ENCODE measurements at regions not wholly inside any gene's neighbourhood (a gene's known extent, or its start where the extent isn't known, plus 50 kb on each side); places are given as distances from the start of the nearest gene placed in this dataset.

DNA sequence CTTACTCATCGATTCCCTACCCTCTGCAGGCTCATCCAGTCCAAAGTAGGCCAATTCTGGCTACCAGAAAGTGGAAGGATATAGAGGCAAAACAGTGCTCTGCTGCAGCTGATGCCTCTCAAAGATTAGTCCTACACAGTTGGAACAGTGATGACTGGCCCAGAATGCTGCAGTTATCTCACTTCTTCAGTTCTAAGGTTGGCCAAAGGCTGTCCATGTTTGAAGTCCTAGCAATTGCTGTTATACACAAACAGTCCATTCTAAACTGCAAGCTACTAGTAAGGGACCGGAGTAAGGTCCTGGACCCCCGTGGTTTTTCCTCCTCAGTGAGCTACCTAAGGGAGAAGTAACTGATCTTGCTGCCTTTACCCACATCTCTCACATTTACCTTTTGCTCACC, 129.1 kb upstream of the NRIP1 start:
- no peaks in the 10 kb centered on the region for H3K79me2 ChIP-seq (ENCODE audit: insufficient read depth, low read length)
- no peaks in the 10 kb centered on the region for H3K27me3 Mint-ChIP-seq (ENCODE audit: low read depth)
- H2BK120ac ChIP-seq (ENCODE audit: low read depth, low read length, poor library complexity, severe bottlenecking), result no peak overlapping the region
- H3K56ac ChIP-seq (ENCODE audit: insufficient read length, low read depth, low read length), result no peak overlapping the region
- TF ChIP-seq, protein P1, sequence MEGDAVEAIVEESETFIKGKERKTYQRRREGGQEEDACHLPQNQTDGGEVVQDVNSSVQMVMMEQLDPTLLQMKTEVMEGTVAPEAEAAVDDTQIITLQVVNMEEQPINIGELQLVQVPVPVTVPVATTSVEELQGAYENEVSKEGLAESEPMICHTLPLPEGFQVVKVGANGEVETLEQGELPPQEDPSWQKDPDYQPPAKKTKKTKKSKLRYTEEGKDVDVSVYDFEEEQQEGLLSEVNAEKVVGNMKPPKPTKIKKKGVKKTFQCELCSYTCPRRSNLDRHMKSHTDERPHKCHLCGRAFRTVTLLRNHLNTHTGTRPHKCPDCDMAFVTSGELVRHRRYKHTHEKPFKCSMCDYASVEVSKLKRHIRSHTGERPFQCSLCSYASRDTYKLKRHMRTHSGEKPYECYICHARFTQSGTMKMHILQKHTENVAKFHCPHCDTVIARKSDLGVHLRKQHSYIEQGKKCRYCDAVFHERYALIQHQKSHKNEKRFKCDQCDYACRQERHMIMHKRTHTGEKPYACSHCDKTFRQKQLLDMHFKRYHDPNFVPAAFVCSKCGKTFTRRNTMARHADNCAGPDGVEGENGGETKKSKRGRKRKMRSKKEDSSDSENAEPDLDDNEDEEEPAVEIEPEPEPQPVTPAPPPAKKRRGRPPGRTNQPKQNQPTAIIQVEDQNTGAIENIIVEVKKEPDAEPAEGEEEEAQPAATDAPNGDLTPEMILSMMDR (conservative IDR thresholded peaks at IDR 0.05), result no peak
- no peak overlapping the region for H2BK20ac ChIP-seq (ENCODE audit: low read depth, low read length, poor library complexity, severe bottlenecking)
- peaks cover 0 to 7% of the 10 kb centered on the region in 2 experiments; a peak in 2 of 4 replicates for H3K4me1 Mint-ChIP-seq
- no CpG with 5 or more reads among the region's 3 CpGs for WGBS (ENCODE audit: extremely low coverage, insufficient read length, low lambda C conversion rate)
- H2BK15ac ChIP-seq (ENCODE audit: low read depth, low read length), result no peak overlapping the region
- no peak overlapping the region for H3K27ac Mint-ChIP-seq
- no peaks in the 10 kb centered on the region for H3K4me1 ChIP-seq (ENCODE audit: insufficient read depth, low read length)
- H3K4me3 Mint-ChIP-seq, result no peak overlapping the region
- no peak overlapping the region for H4K5ac ChIP-seq (ENCODE audit: insufficient read length, low read depth, low read length)
- no peaks in the 10 kb centered on the region for H3K79me1 ChIP-seq (ENCODE audit: insufficient read depth, low read depth, low read length, poor library complexity, severe bottlenecking)
- no peak overlapping the region for H3K27ac ChIP-seq (ENCODE audit: insufficient read length, low read depth, low read length)
- no peak overlapping the region for H4K91ac ChIP-seq (ENCODE audit: insufficient read length, low read depth, low read length)
- peaks cover 0 to 3% of the 10 kb centered on the region in 2 experiments; a peak in 1 of 5 replicates for H3K9me3 Mint-ChIP-seq
- no peak overlapping the region for H3K23ac ChIP-seq (ENCODE audit: insufficient read length, low read depth, low read length)
- no peak for DNase-seq
- H3K4ac ChIP-seq (ENCODE audit: low read depth, low read length), result no peak overlapping the region
- no peak overlapping the region for H4K8ac ChIP-seq (replicated peaks; ENCODE audit: insufficient read length, low read depth, low read length)
- no peak overlapping the region for H2AFZ ChIP-seq (ENCODE audit: low read length)
- no peaks in the 10 kb centered on the region for H3K36me3 Mint-ChIP-seq (ENCODE audit: insufficient read depth in 1 of 3, low read depth in 3 of 3)
- H3K9me3 ChIP-seq (ENCODE audit: control insufficient read depth, low read depth, low read length), result no peaks in the 10 kb centered on the region
- no peak overlapping the region for H2BK5ac ChIP-seq (ENCODE audit: insufficient read length, low read length)
- H2BK12ac ChIP-seq (ENCODE audit: insufficient read length, low read depth, low read length), result no peak overlapping the region
- H2AK5ac ChIP-seq (ENCODE audit: insufficient read length, low read length), result no peak overlapping the region
- H3K23me2 ChIP-seq (ENCODE audit: insufficient read length, low read depth, low read length, poor library complexity, severe bottlenecking), result no peaks in the 10 kb centered on the region
- H3K27me3 ChIP-seq (ENCODE audit: insufficient read depth, low read length), result no peaks in the 10 kb centered on the region
- no peak overlapping the region for H3K14ac ChIP-seq (ENCODE audit: insufficient read depth, low read length)
- no peak overlapping the region for H3K18ac ChIP-seq (ENCODE audit: insufficient read length, low read depth, low read length)
- H3T11ph ChIP-seq (ENCODE audit: low read length), result no peak overlapping the region
- no peak overlapping the region for H3K9ac ChIP-seq (ENCODE audit: extremely low read depth, insufficient read length, low read length)
- H4K20me1 ChIP-seq (ENCODE audit: control insufficient read depth, insufficient read depth, insufficient read length), result no peaks in the 10 kb centered on the region
- H3K4me2 ChIP-seq (ENCODE audit: insufficient read depth, insufficient read length, low read length), result no peak overlapping the region
